ENCODE measurements at regions not wholly inside any gene's neighbourhood (a gene's known extent, or its start where the extent isn't known, plus 50 kb on each side); places are given as distances from the start of the nearest gene placed in this dataset.
A peak's percentile ranks its signal among the peaks of the same experiment; 100 is the strongest.

DNA sequence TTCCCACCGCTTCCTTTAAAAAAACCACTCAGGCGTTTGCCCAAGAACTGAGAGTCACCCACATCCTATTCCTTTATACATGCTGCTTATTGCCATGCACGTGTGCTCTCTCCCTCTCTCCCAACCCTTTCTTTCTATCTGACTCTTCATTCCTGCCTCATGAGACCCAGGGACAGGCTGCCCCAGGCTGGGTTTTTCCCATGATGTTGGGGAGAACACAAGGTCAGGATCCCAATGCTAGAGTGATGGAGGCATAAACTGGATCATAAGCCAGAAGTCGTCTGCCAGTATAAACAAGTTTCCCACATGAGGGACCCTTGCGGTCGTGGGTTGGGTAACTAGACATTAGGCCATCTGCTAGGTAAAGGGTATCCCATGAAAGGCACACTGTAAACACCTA lies 64.9 kb downstream of the CD2 start:
- H3K4me3 Mint-ChIP-seq (ENCODE audit: low read depth): no peak overlapping the region
- H3K27me3 Mint-ChIP-seq: no peaks in the 10 kb centered on the region
- no peaks in the 10 kb centered on the region for H3K4me1 Mint-ChIP-seq (ENCODE audit: low read depth)
- no peaks in the 10 kb centered on the region for H3K36me3 Mint-ChIP-seq (ENCODE audit: insufficient read depth)
- no peaks in the 10 kb centered on the region for H3K9me3 Mint-ChIP-seq (ENCODE audit: low read depth)
- no peak overlapping the region for H3K27ac Mint-ChIP-seq
- TF ChIP-seq, protein P1, sequence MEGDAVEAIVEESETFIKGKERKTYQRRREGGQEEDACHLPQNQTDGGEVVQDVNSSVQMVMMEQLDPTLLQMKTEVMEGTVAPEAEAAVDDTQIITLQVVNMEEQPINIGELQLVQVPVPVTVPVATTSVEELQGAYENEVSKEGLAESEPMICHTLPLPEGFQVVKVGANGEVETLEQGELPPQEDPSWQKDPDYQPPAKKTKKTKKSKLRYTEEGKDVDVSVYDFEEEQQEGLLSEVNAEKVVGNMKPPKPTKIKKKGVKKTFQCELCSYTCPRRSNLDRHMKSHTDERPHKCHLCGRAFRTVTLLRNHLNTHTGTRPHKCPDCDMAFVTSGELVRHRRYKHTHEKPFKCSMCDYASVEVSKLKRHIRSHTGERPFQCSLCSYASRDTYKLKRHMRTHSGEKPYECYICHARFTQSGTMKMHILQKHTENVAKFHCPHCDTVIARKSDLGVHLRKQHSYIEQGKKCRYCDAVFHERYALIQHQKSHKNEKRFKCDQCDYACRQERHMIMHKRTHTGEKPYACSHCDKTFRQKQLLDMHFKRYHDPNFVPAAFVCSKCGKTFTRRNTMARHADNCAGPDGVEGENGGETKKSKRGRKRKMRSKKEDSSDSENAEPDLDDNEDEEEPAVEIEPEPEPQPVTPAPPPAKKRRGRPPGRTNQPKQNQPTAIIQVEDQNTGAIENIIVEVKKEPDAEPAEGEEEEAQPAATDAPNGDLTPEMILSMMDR (IDR thresholded peaks at IDR 0.05; ENCODE audit: unreplicated experiment): no peak
- DNase-seq (ENCODE audit: low spot score, unreplicated experiment): no peak

GRCh38 chr1:116820369-116820768 lies 66.1 kb downstream of the CD2 start:
- no peak overlapping the region for H3K27ac Mint-ChIP-seq
- no peak for DNase-seq (ENCODE audit: low spot score, unreplicated experiment)
- no peaks in the 10 kb centered on the region for H3K27me3 Mint-ChIP-seq
- TF ChIP-seq, protein P1 (IDR thresholded peaks at IDR 0.05; ENCODE audit: unreplicated experiment): no peak
- H3K36me3 Mint-ChIP-seq (ENCODE audit: insufficient read depth): no peaks in the 10 kb centered on the region
- H3K4me1 Mint-ChIP-seq (ENCODE audit: low read depth): peaks cover 10% of the 10 kb centered on the region
- H3K9me3 Mint-ChIP-seq (ENCODE audit: low read depth): no peaks in the 10 kb centered on the region
- H3K4me3 Mint-ChIP-seq (ENCODE audit: low read depth): no peak overlapping the region

DNA sequence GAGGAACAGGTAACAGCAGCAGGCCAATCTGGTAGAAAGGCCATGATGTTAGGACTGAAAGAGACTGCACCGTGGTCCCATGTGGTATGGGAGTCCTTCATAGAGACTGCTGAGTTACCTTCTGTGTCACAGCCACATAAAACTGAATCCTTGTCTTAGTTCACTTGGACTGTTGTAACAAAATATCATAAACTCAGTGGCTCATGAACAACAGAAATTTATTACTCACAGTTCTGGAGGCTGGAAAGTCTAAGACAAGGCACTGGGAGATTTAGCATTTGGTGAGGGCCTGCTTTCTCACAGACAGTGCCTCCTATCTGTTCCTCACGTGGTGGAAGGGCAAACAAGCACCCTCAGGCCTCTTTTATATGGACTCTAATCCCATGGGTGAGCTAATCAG lies 67.5 kb downstream of the CD2 start:
- TF ChIP-seq, protein P1 (IDR thresholded peaks at IDR 0.05; ENCODE audit: unreplicated experiment): no peak
- Mint-ChIP-seq H3K27me3 (no peaks in the 10 kb centered on the region), H3K4me1 (ENCODE audit: low read depth) (peaks cover 12% of the 10 kb centered on the region), H3K9me3 (ENCODE audit: low read depth) (no peaks in the 10 kb centered on the region), H3K4me3 (ENCODE audit: low read depth) (no peak overlapping the region), H3K27ac (no peak overlapping the region), H3K36me3 (ENCODE audit: insufficient read depth) (no peaks in the 10 kb centered on the region)
- no peak for DNase-seq (ENCODE audit: low spot score, unreplicated experiment)

DNA sequence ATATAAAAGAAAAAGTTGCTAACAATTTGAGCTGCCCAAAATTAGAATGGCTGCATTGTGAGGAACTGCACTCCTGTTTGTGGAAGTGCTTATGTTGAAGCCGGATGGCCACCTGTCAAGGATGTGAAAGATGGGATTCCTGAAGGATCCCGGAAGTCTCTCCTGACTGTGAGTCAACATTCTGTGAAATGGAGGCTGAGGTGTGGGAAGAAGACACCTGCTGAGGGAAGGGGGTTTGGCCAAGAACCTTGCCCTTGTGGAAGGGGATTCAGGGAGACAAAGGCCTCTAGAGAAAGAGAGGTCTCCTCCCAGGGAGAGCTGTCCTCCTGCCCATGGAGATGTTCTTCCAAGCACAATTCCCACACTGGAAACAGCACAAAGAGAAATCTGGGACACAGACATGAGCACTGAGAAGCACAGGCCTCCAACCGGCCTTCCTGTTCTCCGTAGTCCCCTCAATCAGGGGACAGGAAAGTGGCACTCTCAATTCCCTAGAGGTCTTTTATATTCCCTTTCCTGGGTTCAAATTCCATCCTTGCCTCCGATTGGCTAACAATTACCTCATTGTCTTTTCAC lies 70.5 kb downstream of the CD2 start:
- Mint-ChIP-seq H3K4me3 (ENCODE audit: low read depth) (no peak overlapping the region), H3K4me1 (ENCODE audit: low read depth) (peaks cover 15% of the 10 kb centered on the region), H3K9me3 (ENCODE audit: low read depth) (peaks cover 3% of the 10 kb centered on the region), H3K36me3 (ENCODE audit: insufficient read depth) (no peaks in the 10 kb centered on the region), H3K27me3 (no peaks in the 10 kb centered on the region), H3K27ac (peak overlapping the region; percentile 22)
- TF ChIP-seq, protein P1 (IDR thresholded peaks at IDR 0.05; ENCODE audit: unreplicated experiment): no peak
- no peak for DNase-seq (ENCODE audit: low spot score, unreplicated experiment)

DNA sequence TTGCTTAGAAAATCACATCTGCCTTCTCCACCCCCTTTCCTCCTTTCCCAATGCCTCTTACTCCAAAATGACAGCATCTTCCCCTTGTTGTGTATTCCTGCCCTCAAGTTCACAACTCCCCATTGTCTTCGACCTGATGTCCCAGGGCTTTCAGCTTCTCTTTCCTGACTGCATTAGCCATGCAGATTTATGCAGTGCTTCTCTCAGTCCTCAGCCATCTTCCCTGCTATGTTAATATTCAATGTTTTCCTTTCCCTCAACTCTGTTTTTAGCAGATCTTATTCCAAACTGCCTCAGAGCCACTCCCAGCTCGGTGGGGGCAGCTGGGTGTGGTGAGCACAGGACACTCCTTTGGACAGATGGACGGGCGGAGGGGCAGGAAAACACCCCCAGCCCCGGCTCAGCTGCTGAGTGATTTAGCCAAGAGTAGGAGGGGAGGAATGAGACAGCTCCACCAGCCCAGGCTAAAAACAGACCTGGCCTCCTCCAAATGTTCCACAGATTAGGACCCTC lies 71.0 kb downstream of the CD2 start:
- TF ChIP-seq, protein P1 (IDR thresholded peaks at IDR 0.05; ENCODE audit: unreplicated experiment): no peak
- peaks cover 3% of the 10 kb centered on the region for H3K9me3 Mint-ChIP-seq (ENCODE audit: low read depth)
- peaks cover 15% of the 10 kb centered on the region for H3K4me1 Mint-ChIP-seq (ENCODE audit: low read depth)
- no peak for DNase-seq (ENCODE audit: low spot score, unreplicated experiment)
- H3K27ac Mint-ChIP-seq: peak overlapping the region; percentile 76
- no peaks in the 10 kb centered on the region for H3K36me3 Mint-ChIP-seq (ENCODE audit: insufficient read depth)
- no peak overlapping the region for H3K4me3 Mint-ChIP-seq (ENCODE audit: low read depth)
- no peaks in the 10 kb centered on the region for H3K27me3 Mint-ChIP-seq
